ENCODE measurements at regions not wholly inside any gene's neighbourhood (a gene's known extent, or its start where the extent isn't known, plus 50 kb on each side); places are given as distances from the start of the nearest gene placed in this dataset.

DNA sequence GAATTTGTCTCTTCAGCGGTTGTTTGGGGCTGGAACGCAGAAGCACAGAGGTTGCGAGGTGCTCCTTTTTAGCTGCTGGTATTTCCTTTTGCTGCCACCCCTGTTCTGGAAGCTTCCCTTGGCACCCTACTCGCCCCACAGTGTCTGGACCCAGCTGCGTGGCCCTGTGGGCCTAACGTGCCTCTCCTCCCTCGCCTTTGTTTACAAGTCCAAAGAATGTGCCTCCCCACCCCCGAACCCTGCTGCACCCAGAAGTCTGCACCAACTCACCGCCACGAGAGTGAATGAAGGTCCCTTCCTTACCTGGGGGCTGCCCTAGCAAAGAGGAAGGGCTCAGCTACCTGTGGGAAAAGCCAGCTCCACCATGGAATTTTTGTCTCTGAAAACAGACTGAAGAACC is 139.7 kb upstream of the RPS6KA2 start:
- TF ChIP-seq, protein P1, sequence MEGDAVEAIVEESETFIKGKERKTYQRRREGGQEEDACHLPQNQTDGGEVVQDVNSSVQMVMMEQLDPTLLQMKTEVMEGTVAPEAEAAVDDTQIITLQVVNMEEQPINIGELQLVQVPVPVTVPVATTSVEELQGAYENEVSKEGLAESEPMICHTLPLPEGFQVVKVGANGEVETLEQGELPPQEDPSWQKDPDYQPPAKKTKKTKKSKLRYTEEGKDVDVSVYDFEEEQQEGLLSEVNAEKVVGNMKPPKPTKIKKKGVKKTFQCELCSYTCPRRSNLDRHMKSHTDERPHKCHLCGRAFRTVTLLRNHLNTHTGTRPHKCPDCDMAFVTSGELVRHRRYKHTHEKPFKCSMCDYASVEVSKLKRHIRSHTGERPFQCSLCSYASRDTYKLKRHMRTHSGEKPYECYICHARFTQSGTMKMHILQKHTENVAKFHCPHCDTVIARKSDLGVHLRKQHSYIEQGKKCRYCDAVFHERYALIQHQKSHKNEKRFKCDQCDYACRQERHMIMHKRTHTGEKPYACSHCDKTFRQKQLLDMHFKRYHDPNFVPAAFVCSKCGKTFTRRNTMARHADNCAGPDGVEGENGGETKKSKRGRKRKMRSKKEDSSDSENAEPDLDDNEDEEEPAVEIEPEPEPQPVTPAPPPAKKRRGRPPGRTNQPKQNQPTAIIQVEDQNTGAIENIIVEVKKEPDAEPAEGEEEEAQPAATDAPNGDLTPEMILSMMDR (IDR thresholded peaks at IDR 0.05; ENCODE audit: insufficient read depth, low read length, poor library complexity, severe bottlenecking): no peak
- no peak for TF ChIP-seq EZH2phosphoT487 (conservative IDR thresholded peaks at IDR 0.05; ENCODE audit: low read length)
